T-helper 22 cell (primary cell): ENCODE measurements at regions not wholly inside any gene's neighbourhood (a gene's known extent, or its start where the extent isn't known, plus 50 kb on each side); places are given as distances from the start of the nearest gene placed in this dataset.

Experiments used
- DNase-seq: peaks from one replicate; pipeline ENCODE4 v3.0.0-alpha.2; 2020; ENCODE audit warnings: low read depth

DNA sequence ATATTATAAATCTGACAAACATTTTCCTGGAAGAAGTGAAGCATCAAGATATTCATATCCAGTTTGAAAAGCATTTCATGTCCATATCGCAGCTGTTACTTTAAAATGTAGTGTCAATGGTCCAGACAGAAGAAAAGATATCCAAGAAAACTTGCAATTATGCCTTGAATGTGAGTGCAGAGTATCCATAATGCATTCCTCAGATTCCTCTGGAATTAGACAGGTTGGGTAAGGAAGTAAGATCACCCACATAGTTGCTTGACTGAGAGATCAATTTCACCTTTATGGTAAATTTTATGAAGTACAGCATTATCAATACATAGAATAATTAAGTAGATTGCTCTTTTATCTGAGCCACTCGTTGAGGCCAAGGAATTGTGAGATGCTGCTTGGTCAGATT, 327.0 kb upstream of the SLITRK5 start:
- DNase-seq: no peak

DNA sequence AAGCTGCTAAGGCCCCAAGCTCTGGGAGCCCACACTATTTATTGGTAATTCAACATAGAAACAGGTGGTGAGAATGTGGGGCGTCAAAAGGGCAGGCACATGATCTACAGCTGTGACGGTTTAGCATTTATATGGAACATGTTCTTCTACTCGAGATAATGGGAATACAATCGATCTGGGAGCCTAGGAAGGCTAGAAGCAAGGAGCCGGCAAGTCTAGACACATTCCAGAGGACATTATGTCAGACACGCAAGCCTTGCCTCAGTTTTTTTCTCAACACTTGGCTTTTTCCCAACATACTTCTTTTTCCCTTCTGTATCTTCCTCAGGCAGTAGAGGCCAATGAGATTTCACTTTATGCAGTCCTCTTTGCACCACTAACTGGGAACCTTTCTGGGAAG, 315.7 kb upstream of the SLITRK5 start:
- DNase-seq: no peak

DNA sequence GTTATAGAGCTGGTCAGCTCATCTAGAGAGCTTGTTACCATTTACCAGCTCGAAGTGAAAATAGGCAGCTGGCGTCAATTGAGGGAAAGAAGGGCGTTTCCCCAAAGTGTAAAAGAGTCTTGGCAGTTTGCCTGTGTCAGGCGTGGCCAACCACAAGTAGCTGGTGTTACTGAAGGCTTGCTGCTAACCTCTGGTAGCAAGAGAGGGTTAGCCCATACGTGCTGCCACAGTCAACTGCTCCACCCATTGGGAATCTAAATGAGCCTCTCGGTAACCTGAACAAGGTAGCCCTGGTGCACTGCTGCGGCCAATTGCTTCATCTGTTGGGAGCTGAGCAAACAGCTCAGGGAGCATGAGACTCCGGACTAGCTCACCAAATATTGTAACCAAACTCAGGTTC, 314.9 kb upstream of the SLITRK5 start:
- no peak for DNase-seq

DNA sequence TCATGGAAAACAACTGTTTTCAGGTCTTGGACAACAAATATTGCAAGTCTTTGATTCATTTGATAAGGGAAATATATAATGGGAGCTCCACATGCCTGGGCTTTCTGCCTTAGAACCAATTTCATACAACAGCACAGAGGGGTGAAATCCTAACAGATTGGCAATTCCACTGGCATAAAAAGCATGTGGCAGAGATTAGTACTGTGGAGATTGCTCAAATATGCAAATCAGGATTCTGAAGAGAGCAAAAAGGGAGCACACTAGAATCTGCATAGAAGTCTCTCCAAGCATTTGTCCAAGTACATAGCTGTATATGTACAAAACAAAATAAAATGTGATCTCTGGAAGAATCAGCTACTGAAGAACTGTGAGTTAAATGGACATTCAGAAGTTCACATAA, 312.9 kb upstream of the SLITRK5 start:
- DNase-seq: no peak

DNA sequence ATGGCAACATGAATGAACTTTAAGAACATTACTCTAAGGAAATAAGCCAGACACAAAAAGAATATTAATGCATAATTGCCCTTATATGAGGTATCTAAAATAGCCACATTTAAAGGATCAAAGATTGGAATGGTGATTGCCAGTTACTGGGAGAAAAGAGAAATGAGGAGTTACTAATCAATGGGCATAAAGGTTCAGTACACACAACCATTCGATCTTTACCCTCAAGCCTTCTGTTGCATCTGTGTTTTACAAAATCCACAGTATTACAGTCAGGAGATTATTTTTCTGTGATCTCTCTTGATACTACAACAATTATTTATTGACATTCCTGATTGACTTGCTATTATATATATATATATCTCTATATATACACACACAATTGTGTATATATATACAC, 310.0 kb upstream of the SLITRK5 start:
- DNase-seq: no peak

DNA sequence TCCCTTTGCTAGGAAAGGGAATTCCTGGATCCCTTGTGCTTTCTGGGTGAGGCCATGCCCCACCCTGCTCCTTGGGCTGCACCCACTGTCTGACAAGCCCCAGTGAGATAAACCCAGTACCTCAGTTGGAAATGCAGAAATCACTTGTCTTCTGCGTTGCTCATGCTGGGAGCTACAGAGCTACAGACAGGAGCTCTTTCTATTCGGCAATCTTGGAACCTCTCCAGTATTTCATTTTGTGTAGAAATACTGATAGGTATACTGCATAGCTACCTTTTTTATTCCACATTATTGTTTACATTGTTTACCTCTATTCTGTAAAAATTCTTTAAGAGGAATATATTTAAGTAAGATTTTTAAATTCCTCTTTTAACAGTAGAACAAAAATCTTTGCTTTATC, 302.5 kb upstream of the SLITRK5 start:
- no peak for DNase-seq

DNA sequence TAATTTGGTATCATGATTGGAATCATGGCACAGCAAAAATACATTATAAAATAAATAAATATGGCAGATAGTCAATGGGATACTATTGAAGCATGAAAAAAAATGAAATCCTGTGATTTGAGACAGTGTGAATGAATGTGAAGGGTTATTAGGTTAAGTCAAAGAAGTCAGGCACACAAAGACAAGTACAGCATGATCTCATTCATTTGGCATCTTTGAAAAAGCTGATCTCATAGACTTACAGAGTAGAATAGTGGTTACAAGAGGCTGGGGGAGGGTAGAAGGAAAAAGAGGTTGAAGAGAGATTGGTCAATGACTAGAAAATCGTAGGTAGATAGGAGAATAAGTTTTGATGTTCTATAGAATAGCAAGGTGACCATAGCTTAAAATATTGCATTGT, 295.1 kb upstream of the SLITRK5 start:
- no peak for DNase-seq

DNA sequence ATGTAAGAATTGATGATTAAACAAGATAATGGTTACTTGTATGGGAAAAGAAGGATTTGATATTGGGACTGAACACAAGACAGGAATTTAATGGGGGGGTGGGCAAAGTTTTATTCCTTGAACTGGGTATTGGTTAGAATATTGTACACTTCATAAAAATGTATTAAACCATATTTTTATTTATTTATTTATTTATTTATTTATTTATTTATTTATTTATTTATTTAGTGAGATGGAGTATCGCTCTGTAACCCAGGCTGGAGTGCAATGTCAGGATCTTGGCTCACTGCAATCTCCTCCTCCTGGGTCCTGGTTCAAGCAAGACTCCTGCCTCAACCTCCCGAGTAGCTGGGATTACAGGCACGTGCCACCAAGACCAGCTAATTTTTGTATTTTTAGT, 287.1 kb upstream of the SLITRK5 start:
- DNase-seq: no peak

DNA sequence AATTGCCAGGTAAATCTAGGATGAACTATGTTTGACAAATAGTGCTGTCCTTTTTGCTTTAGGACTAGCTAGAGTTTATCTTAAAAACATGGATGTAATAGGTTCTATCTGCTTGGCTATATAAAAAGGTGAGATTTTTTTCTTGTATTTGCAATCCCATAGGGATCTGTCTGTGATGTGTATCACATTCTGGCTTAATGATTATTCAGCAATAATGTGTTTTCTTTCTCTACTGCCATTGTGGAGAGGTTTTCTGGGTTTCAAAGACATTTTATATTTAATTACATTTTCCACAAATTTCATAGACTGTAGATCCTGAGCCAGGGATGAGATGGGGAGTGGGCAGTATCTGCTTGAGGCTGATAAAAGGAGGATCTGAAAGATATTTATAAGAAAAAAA, 277.8 kb upstream of the SLITRK5 start:
- no peak for DNase-seq

DNA sequence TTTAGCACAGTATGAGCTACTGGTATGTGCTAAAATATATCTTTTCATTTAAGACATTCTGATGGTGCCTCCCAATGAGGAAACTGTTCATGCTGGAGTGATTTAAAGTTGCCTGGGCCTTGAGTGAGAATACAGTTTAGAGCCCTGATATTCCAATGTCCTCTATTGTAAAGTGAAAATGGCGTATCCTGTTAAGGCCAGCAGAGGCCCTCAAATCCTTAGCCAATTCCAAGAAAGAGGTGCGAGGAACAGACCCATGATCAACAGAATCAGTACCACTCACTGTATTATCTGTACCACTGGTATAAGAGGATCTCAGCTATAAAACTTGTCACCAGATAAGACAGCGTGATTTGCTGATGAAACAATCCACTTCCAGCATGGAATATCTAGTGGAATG, 273.1 kb upstream of the SLITRK5 start:
- no peak for DNase-seq

DNA sequence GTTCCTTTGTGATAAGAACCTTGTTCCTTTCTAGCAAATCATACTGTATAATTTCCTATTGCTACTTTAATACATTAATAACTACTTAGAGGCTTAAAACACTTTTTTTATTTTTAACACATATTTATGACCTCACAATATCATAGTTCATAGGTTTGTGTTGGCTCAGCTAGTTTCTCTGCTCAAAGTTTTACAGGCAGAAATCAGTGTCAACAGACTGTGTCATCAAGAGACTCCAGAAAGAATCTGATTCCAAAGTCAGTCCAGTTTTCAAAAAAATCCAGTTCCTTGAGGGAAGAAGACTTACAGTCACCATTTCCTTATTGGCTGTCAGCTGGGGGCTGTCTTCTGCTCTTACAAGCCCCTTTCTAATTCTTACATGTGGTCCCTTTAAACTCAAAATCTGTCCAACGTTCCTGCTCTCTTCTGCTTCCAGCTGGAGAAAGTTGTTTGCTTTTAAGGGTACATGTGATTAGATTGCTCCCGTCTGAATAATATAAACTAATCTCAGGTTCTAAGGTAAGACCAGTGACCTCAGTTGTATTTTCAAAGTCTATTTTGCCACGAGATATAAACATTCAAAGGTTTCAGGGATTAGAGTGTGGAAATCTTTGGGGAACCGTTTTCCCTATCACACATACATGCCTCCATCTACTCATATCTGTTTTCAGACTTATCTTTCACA, 267.3 kb upstream of the SLITRK5 start:
- DNase-seq: no peak

DNA sequence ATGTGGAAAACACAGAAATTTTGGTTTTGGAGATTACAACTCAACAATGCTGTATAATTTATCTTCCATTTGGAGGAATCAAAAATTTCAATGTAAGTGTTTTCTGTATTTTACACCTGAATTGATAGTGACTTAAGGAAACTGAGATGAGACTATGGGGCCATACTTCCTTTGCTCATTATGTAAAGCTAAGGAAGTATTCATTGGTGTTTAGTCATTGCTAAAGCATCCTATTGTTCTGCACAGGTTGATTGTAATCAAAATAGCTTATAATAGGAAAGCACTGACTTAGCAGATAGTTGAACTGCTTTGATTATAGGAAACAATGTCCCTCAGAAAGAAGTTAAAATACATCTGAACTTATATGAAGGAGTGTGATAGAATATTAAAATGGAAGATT, 244.4 kb upstream of the SLITRK5 start:
- no peak for DNase-seq

DNA sequence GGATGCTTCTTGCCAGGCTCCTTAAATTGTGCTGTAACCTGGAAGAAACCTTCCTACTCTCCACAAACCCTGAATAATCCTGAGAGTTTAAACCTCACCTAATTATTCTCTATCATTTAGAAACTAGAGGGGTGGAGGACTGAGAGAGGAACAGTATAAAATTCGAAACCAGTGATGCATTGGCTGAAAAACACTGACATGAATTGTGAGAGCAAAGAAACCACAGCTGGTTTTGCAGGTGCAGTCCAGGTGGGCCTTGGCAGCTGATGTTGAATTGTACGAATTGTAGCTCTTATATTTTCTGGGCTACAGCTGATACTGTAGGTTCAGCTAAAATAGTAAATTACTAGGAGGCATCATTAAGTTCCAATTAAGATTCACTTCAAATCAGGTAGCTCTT, 227.0 kb upstream of the SLITRK5 start:
- DNase-seq: no peak

DNA sequence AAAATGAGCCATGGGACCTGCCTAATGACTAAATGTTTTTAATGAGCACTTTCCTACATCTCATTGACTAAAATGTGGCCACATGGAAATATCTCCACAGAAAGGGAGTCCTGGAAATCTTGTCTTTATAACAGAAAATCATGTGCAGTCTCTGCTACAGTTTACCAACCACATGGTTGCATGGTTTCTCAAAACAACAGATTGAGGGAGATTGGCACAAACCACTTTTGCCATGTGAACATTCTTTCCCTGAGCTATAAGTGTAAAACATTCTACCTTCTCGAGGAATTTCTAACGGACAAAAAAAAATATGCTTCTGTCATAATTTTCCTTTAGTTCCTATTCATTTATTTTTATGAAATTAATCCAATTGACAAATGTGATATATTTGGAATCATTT, 218.9 kb upstream of the SLITRK5 start:
- DNase-seq: no peak

DNA sequence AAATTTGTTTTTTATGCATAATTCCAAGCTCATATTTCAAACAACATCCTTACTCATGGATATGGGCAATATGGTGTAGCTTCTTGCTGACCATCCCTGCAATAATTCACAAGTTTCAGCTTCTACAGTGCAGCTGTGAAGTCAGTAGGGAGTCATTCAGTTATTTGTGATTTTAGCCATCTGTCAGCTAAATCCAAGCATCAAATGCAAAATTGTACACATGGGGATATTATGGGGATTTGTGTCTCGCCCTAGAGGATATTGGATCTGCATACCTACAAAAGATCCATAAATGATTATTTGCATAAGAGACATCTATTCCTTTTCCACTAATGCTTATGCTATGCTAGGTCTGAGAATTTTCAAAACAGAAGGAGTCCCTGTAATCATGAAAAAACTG, 217.9 kb upstream of the SLITRK5 start:
- DNase-seq: no peak

DNA sequence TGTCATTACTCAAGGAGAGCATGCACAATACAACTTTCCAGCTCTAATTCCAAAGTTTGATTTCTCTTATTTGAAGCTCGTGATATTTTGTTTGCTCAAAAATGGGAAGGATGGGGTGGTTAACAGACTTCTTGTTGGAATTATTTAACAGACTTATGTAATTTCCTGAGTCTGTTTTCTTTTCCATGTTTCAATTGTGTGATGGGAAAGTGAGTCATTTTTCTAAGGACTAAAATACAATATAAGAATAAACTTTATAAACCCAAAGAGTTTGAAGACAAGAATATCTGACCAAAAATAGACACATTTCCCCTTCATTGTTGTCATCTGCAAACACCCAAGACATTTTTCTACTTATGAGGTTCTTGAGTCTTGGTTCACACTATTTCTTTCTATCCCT, 211.8 kb upstream of the SLITRK5 start:
- no peak for DNase-seq

DNA sequence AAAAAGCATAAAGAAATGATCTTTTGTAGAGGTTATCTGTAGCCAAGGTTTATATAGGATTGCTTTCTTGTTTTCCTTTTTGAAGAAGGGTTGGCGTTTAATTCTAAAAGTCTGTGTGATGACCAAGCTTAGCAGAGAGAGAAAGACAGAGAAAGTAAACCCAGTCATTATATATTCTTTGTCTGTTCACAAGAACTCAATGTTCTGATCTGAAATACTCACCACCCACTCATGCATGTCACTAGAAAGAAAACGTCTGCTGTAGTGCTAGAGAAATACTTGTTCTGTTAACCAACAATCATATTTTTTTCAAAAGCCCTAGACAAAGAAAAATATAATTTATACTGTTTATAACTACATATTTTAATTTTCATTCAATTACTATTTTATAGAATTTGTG, 173.7 kb upstream of the SLITRK5 start:
- DNase-seq: no peak

DNA sequence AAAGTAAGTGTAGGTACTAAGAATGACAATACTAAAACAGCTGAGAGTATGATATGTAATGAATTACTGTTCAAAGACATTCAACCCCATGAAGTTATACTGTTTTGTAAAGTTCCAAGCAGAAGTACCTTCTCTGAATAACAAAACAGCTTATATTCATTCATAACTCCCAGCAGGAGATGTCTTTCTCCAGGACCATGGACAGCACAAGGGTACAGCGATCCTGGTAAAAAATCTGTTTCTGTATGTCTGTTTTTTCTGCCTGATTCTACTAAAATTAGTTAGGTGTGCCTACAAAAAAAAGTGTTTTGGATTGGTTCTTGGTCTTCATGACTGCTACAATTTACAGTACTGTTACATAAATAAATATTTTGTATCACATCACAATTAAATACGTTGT, 172.5 kb upstream of the SLITRK5 start:
- no peak for DNase-seq

DNA sequence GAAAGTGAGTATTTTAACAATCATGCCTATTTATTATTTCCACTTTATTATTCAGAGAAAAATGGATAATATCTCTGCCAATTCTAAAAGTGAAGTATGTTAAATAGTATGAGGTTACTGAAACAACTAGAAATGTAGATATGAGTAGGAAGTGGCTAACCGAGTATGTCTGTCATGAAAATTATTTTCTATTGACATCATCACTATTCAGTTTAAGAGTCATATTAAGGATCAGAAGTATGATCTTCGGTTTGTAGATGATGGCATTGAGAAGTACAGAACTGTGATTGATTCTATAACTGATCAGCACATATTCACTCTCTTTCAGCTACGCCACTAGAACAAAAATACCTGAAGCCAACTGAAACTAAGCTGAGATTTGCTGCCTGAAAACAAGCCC, 146.4 kb upstream of the SLITRK5 start:
- no peak for DNase-seq

DNA sequence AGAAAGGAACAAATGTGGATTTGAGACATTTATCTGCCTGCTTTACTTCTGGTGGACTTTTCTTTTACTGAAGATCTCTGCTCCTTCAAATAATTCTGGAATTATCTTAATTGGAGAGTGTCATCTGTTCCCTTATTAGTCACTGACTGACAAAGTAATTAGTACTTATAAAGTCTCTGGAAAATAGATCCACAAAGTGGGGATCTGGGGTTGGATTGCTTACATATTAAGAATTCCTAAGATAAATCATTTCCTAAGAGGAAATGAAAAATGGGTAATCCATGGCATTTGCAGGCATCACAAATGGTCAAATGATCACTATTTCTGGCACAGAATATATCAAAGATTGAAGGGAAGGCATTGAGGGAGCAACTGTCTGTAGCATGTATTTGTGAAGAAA, 137.4 kb upstream of the SLITRK5 start:
- no peak for DNase-seq

DNA sequence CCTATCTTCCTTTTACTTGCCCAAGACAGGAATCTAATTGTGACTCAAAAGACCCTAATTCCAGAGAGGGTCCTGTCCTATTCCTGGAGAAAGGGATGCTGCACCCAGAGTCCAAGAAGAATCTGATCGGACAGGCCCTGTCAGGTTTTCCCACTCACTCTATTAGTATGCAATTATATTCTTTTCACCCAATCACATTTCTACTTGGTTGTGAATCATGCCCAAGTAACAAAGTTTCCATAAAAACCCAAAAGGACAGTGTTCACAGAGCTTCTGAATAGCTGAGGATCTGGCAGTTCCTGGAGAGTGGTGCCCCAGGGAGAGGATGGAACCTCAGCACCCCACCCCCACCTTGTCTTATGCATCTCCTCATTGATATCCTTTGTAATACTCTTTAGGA, 135.3 kb upstream of the SLITRK5 start:
- no peak for DNase-seq

DNA sequence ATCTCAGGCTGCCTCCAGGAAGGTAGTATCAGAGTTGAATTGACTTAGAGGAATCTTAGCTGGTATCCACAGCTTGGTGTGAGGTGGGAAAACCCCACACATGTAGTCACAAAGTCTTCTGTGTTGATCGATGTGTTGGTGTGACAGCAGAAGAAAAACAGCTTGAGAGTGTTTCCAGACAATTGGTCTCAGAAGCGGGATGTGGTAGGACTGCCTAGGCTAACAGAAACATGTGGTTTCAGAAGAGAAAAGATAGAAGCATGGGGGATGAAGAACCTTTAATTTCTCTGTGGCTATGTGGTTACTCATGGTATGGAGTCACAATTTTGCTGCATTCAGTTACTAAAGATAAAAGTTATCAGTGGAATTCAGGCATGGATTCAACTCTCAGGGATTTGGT, 134.7 kb upstream of the SLITRK5 start:
- DNase-seq: no peak

DNA sequence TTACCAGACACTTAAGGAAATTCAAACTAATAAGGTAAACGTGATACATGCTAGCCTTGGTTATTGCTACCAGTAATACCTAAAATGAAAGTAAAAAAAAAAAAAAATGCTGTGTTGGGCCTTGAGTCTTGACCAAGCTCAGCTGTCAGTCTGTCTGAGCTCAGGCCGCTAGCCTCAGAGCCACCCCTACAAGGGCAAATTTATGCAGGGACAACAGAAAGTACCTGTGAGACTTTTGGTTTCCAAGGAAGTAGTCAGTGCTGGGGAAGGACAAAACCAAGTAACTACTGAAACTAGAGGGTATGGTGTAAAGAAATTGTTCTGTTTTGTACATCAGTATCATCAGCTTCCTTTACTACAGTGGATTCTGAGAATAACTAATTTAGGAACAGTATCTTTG, 134.3 kb upstream of the SLITRK5 start:
- no peak for DNase-seq

DNA sequence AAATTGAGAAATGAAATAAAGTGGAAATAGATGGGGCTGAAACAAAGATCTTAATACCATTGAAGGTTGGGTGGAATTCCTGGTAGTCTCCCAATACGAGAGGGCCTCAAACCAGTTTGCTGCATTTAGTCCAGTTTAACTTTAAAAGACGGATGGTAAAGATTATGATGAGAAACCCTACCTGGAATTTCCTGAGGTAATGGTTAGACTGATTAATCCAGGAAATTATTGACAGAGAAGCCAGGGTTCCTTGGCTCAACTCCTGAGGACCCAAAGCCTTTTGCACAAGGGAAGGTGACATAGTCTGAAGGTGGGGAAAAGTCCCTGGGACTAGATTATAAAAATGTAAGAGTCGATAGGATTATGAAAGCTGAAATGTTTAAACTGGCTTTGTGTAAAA, 133.2 kb upstream of the SLITRK5 start:
- DNase-seq: no peak
